IMR-90 (cell line): ENCODE measurements at regions not wholly inside any gene's neighbourhood (a gene's known extent, or its start where the extent isn't known, plus 50 kb on each side); places are given as distances from the start of the nearest gene placed in this dataset.

Experiments used
- BHLHE40 ChIP-seq: fragments of 150-350 bp; IDR thresholded peaks from 2 replicates; pipeline ENCODE4 v1.6.1; 2016; ENCODE audit warnings: mild to moderate bottlenecking, low read depth, low read length
- CEBPB ChIP-seq: IDR thresholded peaks from 2 replicates; pipeline ENCODE4 v1.6.1; 2012; ENCODE audit warnings: low read depth, low read length, improper control_type of control experiment
- FOS ChIP-seq: fragments of 150-350 bp; IDR thresholded peaks from 2 replicates; pipeline ENCODE4 v1.6.1; 2016; ENCODE audit warnings: low read depth, low read length
- MAFK ChIP-seq: IDR thresholded peaks from 2 replicates; pipeline ENCODE4 v1.6.1; 2012; ENCODE audit warnings: low read depth, low read length, improper control_type of control experiment
- MXI1 ChIP-seq: IDR thresholded peaks from 2 replicates; pipeline ENCODE4 v1.6.1; 2012; ENCODE audit warnings: low read depth, mild to moderate bottlenecking, low read length, moderate library complexity, borderline replicate concordance
- NFE2L2 ChIP-seq: fragments of 150-350 bp; IDR thresholded peaks from 2 replicates; pipeline ENCODE4 v1.6.1; 2016; ENCODE audit warnings: low read depth, mild to moderate bottlenecking, low read length
- POLR2A ChIP-seq: IDR thresholded peaks from 2 replicates; pipeline ENCODE4 v1.6.1; 2012; ENCODE audit warnings: mild to moderate bottlenecking, low read depth, low read length
- RAD21 ChIP-seq: IDR thresholded peaks from 2 replicates; pipeline ENCODE4 v1.6.1; 2012; ENCODE audit warnings: low read length, improper control_type of control experiment
- RCOR1 ChIP-seq: IDR thresholded peaks from 2 replicates; pipeline ENCODE4 v1.6.1; 2012; ENCODE audit warnings: mild to moderate bottlenecking, low read length, improper control_type of control experiment; ENCODE audit not compliant: insufficient replicate concordance
- RFX5 ChIP-seq: IDR thresholded peaks from 2 replicates; pipeline ENCODE4 v1.8.0; 2012; ENCODE audit warnings: low read depth, mild to moderate bottlenecking, low read length, moderate library complexity
- SMC3 ChIP-seq: fragments of 150-350 bp; IDR thresholded peaks from 2 replicates; pipeline ENCODE4 v1.6.1; 2016; ENCODE audit warnings: low read depth, mild to moderate bottlenecking, antibody characterized with exemption, low read length, moderate library complexity
- TF ChIP-seq, protein P1 (sequence below): fragments of 150-350 bp; IDR thresholded peaks from 2 replicates; pipeline ENCODE4 v1.6.1; 2017; ENCODE audit warnings: mild to moderate bottlenecking, antibody characterized with exemption, low read length, low read depth
- TF ChIP-seq, protein P2 (sequence below): conservative IDR thresholded peaks from 2 replicates; pipeline ENCODE4 v1.5.1; 2012; ENCODE audit warnings: mild to moderate bottlenecking, low read depth, low read length, improper control_type of control experiment
- TF ChIP-seq, protein P3 (sequence below): fragments of 150-350 bp; IDR thresholded peaks from 2 replicates; pipeline ENCODE4 v1.6.1; 2016; ENCODE audit warnings: low read depth, mild to moderate bottlenecking, low read length, moderate library complexity, borderline replicate concordance

DNA sequence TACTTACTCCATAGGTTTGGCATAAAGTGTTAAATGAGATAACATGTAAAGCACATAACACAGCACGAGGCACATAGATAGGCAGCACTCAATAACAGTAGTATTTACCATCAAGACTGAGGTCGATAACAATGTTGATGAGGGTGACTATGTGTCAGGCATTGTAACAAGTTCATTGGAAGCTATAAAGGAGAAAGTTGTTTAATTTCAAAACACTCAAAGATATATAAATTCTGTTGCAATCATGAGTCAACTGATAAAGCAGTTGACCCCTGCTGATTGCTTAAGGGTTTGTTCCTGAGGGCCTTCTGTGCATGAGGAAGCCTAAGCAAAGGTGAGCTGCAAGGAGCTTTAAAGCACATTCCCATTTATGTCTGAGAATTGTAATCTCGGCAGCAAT is 760.5 kb downstream of the SATB2 start:
- TF ChIP-seq, protein P1, sequence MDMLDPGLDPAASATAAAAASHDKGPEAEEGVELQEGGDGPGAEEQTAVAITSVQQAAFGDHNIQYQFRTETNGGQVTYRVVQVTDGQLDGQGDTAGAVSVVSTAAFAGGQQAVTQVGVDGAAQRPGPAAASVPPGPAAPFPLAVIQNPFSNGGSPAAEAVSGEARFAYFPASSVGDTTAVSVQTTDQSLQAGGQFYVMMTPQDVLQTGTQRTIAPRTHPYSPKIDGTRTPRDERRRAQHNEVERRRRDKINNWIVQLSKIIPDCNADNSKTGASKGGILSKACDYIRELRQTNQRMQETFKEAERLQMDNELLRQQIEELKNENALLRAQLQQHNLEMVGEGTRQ = no peak
- TF ChIP-seq MXI1 (no peak), MAFK (no peak), POLR2A (no peak), CEBPB (no peak), BHLHE40 (no peak), SMC3 (no peak), RAD21 (no peak), FOS (no peak), NFE2L2 (no peak), RCOR1 (no peak), RFX5 (no peak)
- TF ChIP-seq, protein P2, sequence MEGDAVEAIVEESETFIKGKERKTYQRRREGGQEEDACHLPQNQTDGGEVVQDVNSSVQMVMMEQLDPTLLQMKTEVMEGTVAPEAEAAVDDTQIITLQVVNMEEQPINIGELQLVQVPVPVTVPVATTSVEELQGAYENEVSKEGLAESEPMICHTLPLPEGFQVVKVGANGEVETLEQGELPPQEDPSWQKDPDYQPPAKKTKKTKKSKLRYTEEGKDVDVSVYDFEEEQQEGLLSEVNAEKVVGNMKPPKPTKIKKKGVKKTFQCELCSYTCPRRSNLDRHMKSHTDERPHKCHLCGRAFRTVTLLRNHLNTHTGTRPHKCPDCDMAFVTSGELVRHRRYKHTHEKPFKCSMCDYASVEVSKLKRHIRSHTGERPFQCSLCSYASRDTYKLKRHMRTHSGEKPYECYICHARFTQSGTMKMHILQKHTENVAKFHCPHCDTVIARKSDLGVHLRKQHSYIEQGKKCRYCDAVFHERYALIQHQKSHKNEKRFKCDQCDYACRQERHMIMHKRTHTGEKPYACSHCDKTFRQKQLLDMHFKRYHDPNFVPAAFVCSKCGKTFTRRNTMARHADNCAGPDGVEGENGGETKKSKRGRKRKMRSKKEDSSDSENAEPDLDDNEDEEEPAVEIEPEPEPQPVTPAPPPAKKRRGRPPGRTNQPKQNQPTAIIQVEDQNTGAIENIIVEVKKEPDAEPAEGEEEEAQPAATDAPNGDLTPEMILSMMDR = no peak
- TF ChIP-seq, protein P3, sequence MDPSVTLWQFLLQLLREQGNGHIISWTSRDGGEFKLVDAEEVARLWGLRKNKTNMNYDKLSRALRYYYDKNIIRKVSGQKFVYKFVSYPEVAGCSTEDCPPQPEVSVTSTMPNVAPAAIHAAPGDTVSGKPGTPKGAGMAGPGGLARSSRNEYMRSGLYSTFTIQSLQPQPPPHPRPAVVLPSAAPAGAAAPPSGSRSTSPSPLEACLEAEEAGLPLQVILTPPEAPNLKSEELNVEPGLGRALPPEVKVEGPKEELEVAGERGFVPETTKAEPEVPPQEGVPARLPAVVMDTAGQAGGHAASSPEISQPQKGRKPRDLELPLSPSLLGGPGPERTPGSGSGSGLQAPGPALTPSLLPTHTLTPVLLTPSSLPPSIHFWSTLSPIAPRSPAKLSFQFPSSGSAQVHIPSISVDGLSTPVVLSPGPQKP = no peak
